GM12875 (cell line): ENCODE measurements at regions not wholly inside any gene's neighbourhood (a gene's known extent, or its start where the extent isn't known, plus 50 kb on each side); places are given as distances from the start of the nearest gene placed in this dataset.

Source experiments
- H3K4me3 ChIP-seq: one replicate; pipeline ENCODE4 v1.5.1; 2011; ENCODE audit warnings: low read depth, low read length, control low read depth
- TF ChIP-seq, protein P1 (sequence below): IDR thresholded peaks from 2 replicates; pipeline ENCODE4 v1.5.1; 2011; ENCODE audit warnings: low read depth, mild to moderate bottlenecking, control low read depth, inconsistent platforms, low read length, moderate library complexity, borderline replicate concordance; ENCODE audit not compliant: insufficient read depth

GRCh38 chr2:120469426-120469825 lies 123.5 kb downstream of the INHBB start:
- no peak overlapping the region for H3K4me3 ChIP-seq
- TF ChIP-seq, protein P1, sequence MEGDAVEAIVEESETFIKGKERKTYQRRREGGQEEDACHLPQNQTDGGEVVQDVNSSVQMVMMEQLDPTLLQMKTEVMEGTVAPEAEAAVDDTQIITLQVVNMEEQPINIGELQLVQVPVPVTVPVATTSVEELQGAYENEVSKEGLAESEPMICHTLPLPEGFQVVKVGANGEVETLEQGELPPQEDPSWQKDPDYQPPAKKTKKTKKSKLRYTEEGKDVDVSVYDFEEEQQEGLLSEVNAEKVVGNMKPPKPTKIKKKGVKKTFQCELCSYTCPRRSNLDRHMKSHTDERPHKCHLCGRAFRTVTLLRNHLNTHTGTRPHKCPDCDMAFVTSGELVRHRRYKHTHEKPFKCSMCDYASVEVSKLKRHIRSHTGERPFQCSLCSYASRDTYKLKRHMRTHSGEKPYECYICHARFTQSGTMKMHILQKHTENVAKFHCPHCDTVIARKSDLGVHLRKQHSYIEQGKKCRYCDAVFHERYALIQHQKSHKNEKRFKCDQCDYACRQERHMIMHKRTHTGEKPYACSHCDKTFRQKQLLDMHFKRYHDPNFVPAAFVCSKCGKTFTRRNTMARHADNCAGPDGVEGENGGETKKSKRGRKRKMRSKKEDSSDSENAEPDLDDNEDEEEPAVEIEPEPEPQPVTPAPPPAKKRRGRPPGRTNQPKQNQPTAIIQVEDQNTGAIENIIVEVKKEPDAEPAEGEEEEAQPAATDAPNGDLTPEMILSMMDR = no peak

GRCh38 chr2:120470041-120470965 lies 124.4 kb downstream of the INHBB start:
- H3K4me3 ChIP-seq = no peak overlapping the region
- TF ChIP-seq, protein P1 = no peak

DNA sequence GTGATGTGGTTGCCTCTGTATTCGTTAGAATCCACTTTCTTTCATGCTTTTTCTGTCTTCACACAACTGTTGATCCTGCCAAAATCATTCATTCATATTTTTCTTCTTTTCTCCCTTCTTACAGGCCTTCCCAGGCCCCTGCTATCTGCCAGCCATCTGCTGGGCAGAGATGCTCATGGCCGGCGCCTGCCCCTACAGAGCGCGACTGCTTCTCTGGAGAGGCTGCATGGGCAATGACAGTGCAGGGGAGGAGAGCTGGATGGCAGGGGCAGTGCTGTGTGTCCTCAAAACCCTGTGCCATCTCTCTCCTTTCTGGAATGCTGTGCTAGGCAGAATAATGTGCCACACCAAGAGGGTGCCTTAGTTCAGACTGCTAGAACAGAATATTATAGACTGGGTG lies 125.2 kb downstream of the INHBB start:
- H3K4me3 ChIP-seq = no peak overlapping the region
- TF ChIP-seq, protein P1 = no peak

DNA sequence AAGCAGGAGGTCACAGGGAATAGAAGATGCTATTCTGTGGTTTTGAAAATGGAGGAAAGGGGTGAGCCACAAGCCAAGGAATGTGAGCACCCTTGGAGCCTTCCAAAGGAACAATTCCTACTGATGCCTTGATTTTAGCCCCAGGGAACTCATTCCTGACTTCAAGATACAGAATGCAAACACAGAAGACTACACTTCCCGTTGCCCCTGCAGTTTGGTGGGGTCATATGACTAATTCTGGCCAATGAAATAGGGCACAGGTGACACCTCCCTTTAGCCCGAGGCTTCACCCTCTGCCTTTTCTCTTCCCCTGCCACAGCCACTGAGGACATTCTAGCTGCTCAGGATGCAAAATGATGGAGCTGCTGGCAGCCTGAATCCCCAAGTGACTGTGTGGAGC lies 126.1 kb downstream of the INHBB start:
- no peak overlapping the region for H3K4me3 ChIP-seq
- TF ChIP-seq, protein P1 = no peak

DNA sequence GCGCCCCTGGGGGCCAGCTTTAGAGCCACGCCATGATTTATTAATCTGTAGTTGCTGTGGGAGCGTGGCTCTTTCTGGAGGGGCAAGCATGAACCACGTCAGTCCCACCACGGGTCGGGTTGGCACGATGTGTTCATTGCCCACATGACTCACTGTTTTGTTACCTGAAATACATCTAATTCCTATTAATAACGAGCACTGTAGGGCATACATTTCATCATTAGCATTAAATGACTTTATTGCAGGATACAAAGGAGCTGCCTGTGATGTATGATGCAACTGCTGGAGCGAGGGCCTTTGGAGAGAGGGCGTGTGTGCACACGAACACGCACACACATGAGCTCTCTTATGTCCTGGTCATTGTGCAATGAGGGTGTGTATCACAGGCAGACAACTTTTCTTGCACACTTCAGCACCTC lies 127.0 kb downstream of the INHBB start:
- TF ChIP-seq, protein P1 = no peak
- H3K4me3 ChIP-seq = no peak overlapping the region

DNA sequence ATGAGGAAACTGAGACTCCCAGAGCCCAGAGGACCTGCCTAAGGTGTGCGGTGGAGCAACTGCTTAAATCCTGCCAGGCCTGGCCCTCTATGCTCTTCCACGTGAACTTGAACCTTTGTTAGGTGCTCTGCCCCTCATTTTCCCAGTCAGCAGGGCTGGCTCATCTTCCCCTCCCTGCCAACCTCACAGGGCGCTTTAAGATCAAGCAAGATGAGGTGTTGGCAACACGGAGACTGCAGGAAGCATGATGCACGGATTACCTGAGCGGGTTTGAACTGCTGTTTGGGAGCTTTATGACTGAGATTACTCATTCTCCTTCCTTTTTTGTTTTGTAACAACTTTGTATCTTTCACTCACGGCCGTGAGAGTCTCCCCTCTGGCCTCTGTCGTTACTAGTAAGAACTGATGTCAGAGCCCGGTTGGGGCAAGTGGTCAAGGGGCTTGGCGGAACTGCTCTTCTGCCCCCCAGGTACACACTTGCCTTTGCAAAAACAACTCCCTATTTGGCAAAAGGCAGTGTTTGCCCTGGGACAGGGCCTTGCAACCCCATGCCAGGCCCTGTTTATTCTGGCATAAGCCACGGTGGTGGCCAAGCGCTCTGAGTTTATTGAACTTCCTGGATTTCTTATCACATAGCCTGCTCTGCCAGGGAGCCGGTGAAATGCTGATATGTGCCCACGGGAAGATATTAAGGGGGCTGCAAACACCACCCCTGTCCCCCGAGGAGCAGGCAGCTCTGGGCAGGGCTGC lies 127.8 kb downstream of the INHBB start:
- TF ChIP-seq, protein P1 = no peak

GRCh38 chr2:120474486-120474885 lies 128.6 kb downstream of the INHBB start:
- TF ChIP-seq, protein P1 = no peak
- no peak overlapping the region for H3K4me3 ChIP-seq

More for the DNA sequence above, 127.8 kb downstream of the INHBB start:
- H3K4me3 ChIP-seq = no peak overlapping the region
